ENCODE measurements at regions not wholly inside any gene's neighbourhood (a gene's known extent, or its start where the extent isn't known, plus 50 kb on each side); places are given as distances from the start of the nearest gene placed in this dataset.

GRCh38 chr6:14593286-14593685 is 475.7 kb downstream of the CD83 start:
- no peaks in the 10 kb centered on the region for H3K36me3 Mint-ChIP-seq (ENCODE audit: insufficient read depth, unreplicated experiment)
- intact Hi-C loops (cut with micrococcal nuclease; ENCODE audit: unreplicated experiment) = no loop called here
- TF ChIP-seq CTCF (IDR thresholded peaks at IDR 0.05; ENCODE audit: insufficient read depth in 1 of 2, low read depth in 1 of 2, low read length in 1 of 2, severe bottlenecking in 1 of 2, unreplicated experiment in 1 of 2) = no peak
- no peaks in the 10 kb centered on the region for H3K36me3 ChIP-seq (ENCODE audit: control insufficient read depth, insufficient read depth, low read length)
- H3K27me3 Mint-ChIP-seq (ENCODE audit: insufficient read depth, unreplicated experiment) = peaks cover 2% of the 10 kb centered on the region
- ChIA-PET POLR2A (no interaction called here), CTCF (interaction anchor here (0.5 kb wide), 1 partner anchor 691 kb away, joined by 6 read pairs; no protein-coding TSS in a partner anchor)
- H3K4me3 Mint-ChIP-seq (ENCODE audit: unreplicated experiment) = no peak overlapping the region
- H3K27me3 ChIP-seq (replicated peaks; ENCODE audit: control insufficient read depth, insufficient read depth, low read length) = no peaks in the 10 kb centered on the region
- no peak for DNase-seq
- no peak overlapping the region for H3K4me3 ChIP-seq (ENCODE audit: low read depth, low read length)
- BruUV-seq (replicated peaks) = no TSS peak
- no peak overlapping the region for H3K27ac Mint-ChIP-seq (ENCODE audit: unreplicated experiment)
- H3K4me1 ChIP-seq = no peaks in the 10 kb centered on the region
- H3K9me3 Mint-ChIP-seq (ENCODE audit: unreplicated experiment) = no peaks in the 10 kb centered on the region
- H3K9me3 ChIP-seq = no peaks in the 10 kb centered on the region
- H3K4me1 Mint-ChIP-seq (ENCODE audit: low read depth, unreplicated experiment) = no peaks in the 10 kb centered on the region

DNA sequence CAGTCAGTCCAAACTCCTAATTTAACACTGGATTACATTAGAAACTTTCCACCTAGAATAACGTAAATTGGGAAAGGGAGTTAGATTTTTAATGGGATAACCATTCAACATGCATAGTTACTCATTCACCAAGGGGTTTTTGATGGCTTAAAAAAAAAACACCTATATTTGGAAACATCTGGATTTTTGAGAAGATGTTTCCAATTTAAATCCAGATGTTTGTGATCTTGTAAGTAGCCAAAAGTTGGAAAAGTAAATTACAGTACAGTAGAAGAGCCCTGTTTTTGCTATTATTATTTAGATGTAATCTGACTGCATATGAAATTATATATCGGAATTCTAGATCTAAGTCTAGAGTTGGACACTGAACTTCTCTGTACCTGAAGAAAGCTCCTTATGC is 478.2 kb downstream of the CD83 start:
- H3K27me3 ChIP-seq (replicated peaks; ENCODE audit: control insufficient read depth, insufficient read depth, low read length) = no peaks in the 10 kb centered on the region
- H3K9me3 ChIP-seq = no peaks in the 10 kb centered on the region
- no peak overlapping the region for H3K4me3 ChIP-seq (ENCODE audit: low read depth, low read length)
- POLR2A ChIA-PET = no interaction called here
- H3K4me1 ChIP-seq = no peaks in the 10 kb centered on the region
- no TSS peak for BruUV-seq (replicated peaks)
- H3K27me3 Mint-ChIP-seq (ENCODE audit: insufficient read depth, unreplicated experiment) = no peaks in the 10 kb centered on the region
- intact Hi-C loops (cut with micrococcal nuclease; ENCODE audit: unreplicated experiment) = no loop called here
- H3K4me1 Mint-ChIP-seq (ENCODE audit: low read depth, unreplicated experiment) = no peaks in the 10 kb centered on the region
- TF ChIP-seq CTCF (IDR thresholded peaks at IDR 0.05; ENCODE audit: insufficient read depth in 1 of 2, low read depth in 1 of 2, low read length in 1 of 2, severe bottlenecking in 1 of 2, unreplicated experiment in 1 of 2) = no peak
- H3K27ac Mint-ChIP-seq (ENCODE audit: unreplicated experiment) = no peak overlapping the region
- H3K36me3 Mint-ChIP-seq (ENCODE audit: insufficient read depth, unreplicated experiment) = no peaks in the 10 kb centered on the region
- CTCF ChIA-PET = no interaction called here
- H3K9me3 Mint-ChIP-seq (ENCODE audit: unreplicated experiment) = no peaks in the 10 kb centered on the region
- H3K4me3 Mint-ChIP-seq (ENCODE audit: unreplicated experiment) = no peak overlapping the region
- DNase-seq = no peak
- H3K36me3 ChIP-seq (ENCODE audit: control insufficient read depth, insufficient read depth, low read length) = no peaks in the 10 kb centered on the region

DNA sequence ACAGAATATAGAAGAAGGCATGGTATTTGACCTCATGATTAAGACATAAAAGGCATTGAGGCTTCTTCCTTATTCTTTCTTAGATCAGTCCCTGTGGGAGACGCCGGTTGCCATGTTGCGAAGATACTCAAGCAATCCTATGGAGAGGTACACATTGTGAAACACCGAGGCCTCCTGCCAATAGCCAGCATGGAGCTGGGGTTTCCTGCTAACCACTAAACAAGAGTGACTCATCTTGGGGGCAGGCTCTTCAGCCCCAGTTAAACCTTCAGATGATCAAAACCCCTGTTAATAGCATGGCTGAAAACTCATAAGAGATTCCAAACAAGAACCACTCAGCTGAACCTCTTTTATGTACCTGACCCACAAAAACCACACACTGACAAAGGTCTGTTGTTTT is 478.8 kb downstream of the CD83 start:
- no peak overlapping the region for H3K27ac Mint-ChIP-seq (ENCODE audit: unreplicated experiment)
- Histone ChIP-seq H3K4me1 (no peaks in the 10 kb centered on the region), H3K4me3 (ENCODE audit: low read depth, low read length) (no peak overlapping the region), H3K9me3 (no peaks in the 10 kb centered on the region), H3K36me3 (ENCODE audit: control insufficient read depth, insufficient read depth, low read length) (no peaks in the 10 kb centered on the region), H3K27me3 (replicated peaks; ENCODE audit: control insufficient read depth, insufficient read depth, low read length) (no peaks in the 10 kb centered on the region)
- BruUV-seq (replicated peaks) = no TSS peak
- POLR2A ChIA-PET = no interaction called here
- CTCF ChIA-PET = no interaction called here
- no peak for TF ChIP-seq CTCF (IDR thresholded peaks at IDR 0.05; ENCODE audit: insufficient read depth in 1 of 2, low read depth in 1 of 2, low read length in 1 of 2, severe bottlenecking in 1 of 2, unreplicated experiment in 1 of 2)
- no peak overlapping the region for H3K4me3 Mint-ChIP-seq (ENCODE audit: unreplicated experiment)
- H3K4me1 Mint-ChIP-seq (ENCODE audit: low read depth, unreplicated experiment) = no peaks in the 10 kb centered on the region
- no peaks in the 10 kb centered on the region for H3K36me3 Mint-ChIP-seq (ENCODE audit: insufficient read depth, unreplicated experiment)
- H3K27me3 Mint-ChIP-seq (ENCODE audit: insufficient read depth, unreplicated experiment) = no peaks in the 10 kb centered on the region
- intact Hi-C loops (cut with micrococcal nuclease; ENCODE audit: unreplicated experiment) = no loop called here
- no peaks in the 10 kb centered on the region for H3K9me3 Mint-ChIP-seq (ENCODE audit: unreplicated experiment)
- no peak for DNase-seq

Data from Caco-2 (cell line).